ENCODE measurements at regions not wholly inside any gene's neighbourhood (a gene's known extent, or its start where the extent isn't known, plus 50 kb on each side); places are given as distances from the start of the nearest gene placed in this dataset.
"Not testable (repeated sequence)": the region's sequence is repeated elsewhere in the genome, so short reads cannot be mapped to it uniquely, and the experiment has no call there.

GRCh38 chr4:56575820-56576429 is 70.3 kb downstream of the ARL9 start:
- peak; percentile 36 for DNase-seq

GRCh38 chr4:56592417-56592816 is 86.8 kb downstream of the ARL9 start:
- DNase-seq: not testable (repeated sequence)
